VCaP (cell line): ENCODE measurements at regions not wholly inside any gene's neighbourhood (a gene's known extent, or its start where the extent isn't known, plus 50 kb on each side); places are given as distances from the start of the nearest gene placed in this dataset.
"Not testable (repeated sequence)": the region's sequence is repeated elsewhere in the genome, so short reads cannot be mapped to it uniquely, and the experiment has no call there.

ENCODE experiments used
- H3K27ac ChIP-seq: fragments of 450-650 bp; 2 replicates; pipeline ENCODE4 v1.5.1; 2017
- TF ChIP-seq, protein P1 (sequence below): fragments of 450-650 bp; conservative IDR thresholded peaks from 2 replicates; pipeline ENCODE4 v1.5.1; 2017; ENCODE audit warnings: mild to moderate bottlenecking, moderate library complexity

DNA sequence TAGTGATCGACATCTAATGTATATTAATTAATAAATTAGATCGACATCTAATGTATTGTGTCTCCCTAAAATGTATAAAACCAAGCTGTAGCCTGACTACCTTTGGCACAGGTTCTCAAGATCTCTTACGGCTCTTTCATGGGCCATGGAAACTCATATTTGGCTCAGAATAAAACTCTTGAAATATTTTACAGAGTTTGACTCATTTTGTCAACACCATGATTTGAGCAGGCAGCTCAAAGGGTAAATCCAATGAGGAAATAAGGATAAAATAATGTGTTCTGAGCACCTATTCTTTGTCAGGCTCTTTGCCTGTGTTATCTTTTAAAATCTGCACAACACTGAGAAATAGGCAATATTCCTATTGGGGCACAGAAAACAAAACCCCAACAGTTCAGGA is 223.4 kb upstream of the DUSP10 start:
- TF ChIP-seq, protein P1, sequence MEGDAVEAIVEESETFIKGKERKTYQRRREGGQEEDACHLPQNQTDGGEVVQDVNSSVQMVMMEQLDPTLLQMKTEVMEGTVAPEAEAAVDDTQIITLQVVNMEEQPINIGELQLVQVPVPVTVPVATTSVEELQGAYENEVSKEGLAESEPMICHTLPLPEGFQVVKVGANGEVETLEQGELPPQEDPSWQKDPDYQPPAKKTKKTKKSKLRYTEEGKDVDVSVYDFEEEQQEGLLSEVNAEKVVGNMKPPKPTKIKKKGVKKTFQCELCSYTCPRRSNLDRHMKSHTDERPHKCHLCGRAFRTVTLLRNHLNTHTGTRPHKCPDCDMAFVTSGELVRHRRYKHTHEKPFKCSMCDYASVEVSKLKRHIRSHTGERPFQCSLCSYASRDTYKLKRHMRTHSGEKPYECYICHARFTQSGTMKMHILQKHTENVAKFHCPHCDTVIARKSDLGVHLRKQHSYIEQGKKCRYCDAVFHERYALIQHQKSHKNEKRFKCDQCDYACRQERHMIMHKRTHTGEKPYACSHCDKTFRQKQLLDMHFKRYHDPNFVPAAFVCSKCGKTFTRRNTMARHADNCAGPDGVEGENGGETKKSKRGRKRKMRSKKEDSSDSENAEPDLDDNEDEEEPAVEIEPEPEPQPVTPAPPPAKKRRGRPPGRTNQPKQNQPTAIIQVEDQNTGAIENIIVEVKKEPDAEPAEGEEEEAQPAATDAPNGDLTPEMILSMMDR: no peak
- no peak overlapping the region for H3K27ac ChIP-seq

DNA sequence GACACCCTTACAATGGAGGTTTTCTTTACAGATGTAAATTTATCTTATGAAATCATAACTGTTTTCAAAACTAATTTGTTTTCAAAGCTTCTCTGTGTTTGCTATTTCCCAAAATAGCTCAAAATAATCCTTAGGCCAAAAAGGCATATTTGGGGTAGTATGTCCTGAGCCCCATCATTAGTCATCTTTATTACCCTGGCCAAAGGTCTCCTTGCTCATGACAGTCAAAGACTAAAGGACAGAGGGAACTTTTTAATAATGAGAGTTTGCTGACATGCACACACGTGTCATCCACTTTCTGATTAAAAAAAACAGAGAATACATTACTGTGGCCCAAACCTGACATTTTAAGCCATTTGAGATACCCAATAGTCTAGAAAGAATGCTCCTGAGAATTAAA is 221.9 kb upstream of the DUSP10 start:
- TF ChIP-seq, protein P1: no peak
- no peak overlapping the region for H3K27ac ChIP-seq

DNA sequence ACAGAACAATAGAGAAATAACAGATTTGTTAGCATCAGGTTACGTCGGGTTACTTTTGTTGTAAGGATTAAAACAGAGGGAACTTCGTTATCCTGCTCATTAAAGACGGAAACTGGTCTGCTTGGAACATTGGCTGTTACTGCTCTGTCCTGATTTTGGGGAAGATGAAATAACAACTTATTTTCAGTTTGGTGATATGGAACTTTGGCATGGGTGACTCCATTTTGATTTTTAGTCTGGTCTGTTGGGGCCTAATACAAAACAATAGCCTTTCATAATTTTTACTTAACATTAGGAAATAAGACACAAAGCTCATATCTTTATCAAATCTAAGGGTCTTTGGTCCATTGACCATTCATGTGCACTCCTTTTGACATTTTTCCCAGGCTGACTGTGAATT is 220.5 kb upstream of the DUSP10 start:
- H3K27ac ChIP-seq: no peak overlapping the region
- TF ChIP-seq, protein P1: no peak

DNA sequence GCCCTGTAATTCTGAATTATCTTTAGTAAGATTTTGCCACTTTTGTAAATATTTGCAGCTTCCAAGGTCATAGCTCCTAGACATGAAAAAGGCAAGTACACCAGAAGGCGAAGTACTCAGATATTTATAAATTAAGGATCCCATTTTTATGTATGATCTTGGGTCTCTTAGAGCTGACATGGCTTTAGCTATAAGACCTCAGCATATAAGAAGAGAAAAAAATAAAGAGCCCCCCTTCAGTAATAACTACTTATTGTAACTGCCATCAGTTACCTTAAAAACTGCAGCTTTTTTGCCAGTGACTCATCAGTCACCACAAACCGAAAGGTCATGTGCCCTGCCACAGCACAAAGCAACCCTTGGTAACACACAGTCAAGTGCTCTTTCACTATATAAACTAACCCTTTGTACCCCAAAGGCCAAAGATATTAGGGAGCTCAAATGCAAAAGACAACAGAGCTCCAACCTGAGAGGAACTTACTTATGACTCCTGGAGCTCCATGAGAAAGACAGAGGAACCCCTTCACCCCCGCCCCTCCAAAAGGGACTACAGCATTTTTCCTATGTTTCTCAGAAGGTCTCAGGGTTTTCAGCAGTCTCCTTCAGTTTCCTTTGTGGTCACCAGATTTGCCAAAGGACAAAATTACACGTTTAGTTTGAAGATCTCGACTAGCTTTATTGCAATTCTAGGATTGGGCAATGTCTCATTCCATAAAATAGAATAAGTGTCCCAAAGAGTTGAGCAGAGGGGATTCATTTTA is 219.8 kb upstream of the DUSP10 start:
- TF ChIP-seq, protein P1: no peak
- no peak overlapping the region for H3K27ac ChIP-seq

DNA sequence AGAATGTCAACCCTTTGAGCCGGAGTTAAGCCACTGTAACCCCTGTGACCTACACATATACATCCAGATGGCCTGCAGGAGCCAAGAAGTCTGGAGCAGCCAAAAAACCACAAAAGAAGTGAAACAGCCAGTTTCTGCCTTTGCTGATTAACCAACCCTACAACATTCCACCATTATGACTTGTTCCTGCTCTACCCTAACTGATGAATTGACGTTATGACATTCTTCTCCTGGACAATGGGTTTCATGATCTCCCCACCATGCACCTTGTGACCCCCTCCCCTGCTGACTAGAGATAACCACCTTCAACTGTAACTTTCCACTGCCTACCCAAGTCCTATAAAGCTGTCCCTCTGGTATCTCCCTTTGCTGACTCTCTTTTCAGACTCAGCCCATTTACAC is 216.3 kb upstream of the DUSP10 start:
- not testable (repeated sequence) for H3K27ac ChIP-seq

DNA sequence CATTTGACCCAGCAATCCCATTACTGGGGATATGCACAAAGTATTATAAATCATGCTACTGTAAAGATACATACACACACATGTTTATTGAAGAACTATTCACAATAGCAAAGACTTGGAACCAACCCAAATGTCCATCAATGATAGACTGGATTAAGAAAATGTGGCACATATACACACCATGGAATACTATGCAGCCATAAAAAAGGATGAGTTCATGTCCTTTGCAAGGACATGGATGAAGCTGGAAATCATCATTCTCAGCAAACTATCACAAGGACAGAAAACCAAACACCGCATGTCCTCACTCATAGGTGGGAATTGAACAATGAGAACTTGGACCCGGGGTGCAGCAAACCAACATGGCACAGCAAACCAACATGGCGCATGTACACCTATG is 215.5 kb upstream of the DUSP10 start:
- H3K27ac ChIP-seq: not testable (repeated sequence)

DNA sequence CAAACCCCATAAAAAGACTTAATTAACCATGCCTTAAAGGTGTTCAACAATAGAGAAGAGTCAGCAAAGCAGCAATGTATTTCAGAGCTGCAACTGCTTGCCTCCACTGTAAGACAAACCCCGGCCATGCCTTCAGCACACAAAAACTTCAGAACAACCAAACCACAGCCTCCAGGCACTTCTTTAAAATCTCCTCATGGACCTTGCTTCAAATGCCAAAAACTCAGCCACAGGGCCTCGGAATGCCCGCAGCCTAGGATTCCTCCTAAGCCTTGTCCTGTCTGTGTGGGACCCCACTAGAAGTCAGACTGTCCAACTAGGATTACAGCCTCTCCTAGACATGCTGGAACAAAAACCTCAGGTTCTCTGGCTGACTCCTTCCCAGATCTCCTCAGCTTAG is 208.1 kb upstream of the DUSP10 start:
- TF ChIP-seq, protein P1: no peak
- no peak overlapping the region for H3K27ac ChIP-seq

DNA sequence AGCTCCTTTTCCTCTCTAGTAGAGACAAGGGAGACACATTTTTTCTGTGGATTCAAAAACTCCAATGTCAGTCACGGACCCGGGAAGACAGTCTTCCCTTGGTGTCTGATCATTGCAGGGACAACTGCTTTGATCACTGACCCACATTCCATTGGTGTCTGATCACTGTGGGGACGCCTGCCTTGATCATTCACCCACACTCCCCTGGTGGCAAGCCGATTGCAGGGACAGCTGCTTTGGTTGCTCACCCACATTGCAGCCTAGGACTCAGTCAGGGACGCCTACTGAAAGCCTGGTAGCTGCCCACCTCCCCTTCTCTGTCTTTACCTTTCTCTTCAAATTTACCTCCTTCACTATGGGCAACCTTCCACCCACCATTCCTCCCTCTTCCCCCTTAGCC is 206.6 kb upstream of the DUSP10 start:
- no peak overlapping the region for H3K27ac ChIP-seq
- TF ChIP-seq, protein P1: no peak

DNA sequence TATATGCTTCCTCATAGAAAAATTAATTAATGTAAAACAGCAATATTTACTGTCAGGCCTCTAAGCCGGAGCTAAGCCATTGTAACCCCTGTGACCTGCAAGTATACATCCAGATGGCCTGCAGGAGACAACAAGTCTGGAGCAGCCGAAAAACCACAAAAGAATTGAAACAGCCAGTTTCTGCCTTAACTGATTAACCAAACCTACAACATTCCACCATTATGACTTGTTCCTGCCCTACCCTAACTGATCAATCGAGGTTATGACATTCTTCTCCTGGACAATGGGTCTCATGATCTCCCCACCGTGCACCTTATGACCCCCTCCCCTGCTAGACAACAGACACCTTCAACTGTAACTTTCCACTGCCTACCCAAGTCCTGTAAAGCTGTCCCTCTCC is 205.8 kb upstream of the DUSP10 start:
- TF ChIP-seq, protein P1: no peak
- H3K27ac ChIP-seq: no peak overlapping the region
